ENCODE measurements at regions not wholly inside any gene's neighbourhood (a gene's known extent, or its start where the extent isn't known, plus 50 kb on each side); places are given as distances from the start of the nearest gene placed in this dataset.
"Not testable (repeated sequence)": the region's sequence is repeated elsewhere in the genome, so short reads cannot be mapped to it uniquely, and the experiment has no call there.

- H3K36me3 ChIP-seq (replicated peaks in 1 of 2; ENCODE audit: control insufficient read depth in 1 of 2, insufficient read depth in 2 of 2, low read length in 2 of 2); H2AFZ ChIP-seq (ENCODE audit: low read length); H3K9me3 ChIP-seq (ENCODE audit: low read length); POLR2A ChIA-PET; H3K4me1 ChIP-seq (ENCODE audit: insufficient read depth, low read length); H3K4me2 ChIP-seq (ENCODE audit: low read depth, low read length); H3K79me2 ChIP-seq (ENCODE audit: insufficient read depth, low read length); H3K27ac ChIP-seq (ENCODE audit: extremely low read length, insufficient read depth, low read length); H4K20me1 ChIP-seq (ENCODE audit: insufficient read depth, low read length); intact Hi-C loops (cut with micrococcal nuclease; ENCODE audit: unreplicated experiment); H3K4me3 ChIP-seq (replicated peaks in 1 of 3; ENCODE audit: insufficient read depth in 1 of 3, low read depth in 2 of 3, low read length in 3 of 3); BruUV-seq (replicated peaks); CTCF ChIA-PET (ENCODE audit: low intra/inter-chr PET ratio, low total read pairs); in situ Hi-C loops (cut with HindIII; ENCODE audit: extremely low pct_ligation_motif_present, low pct_unique_long_range_greater_than_20kb); H3K27me3 ChIP-seq (ENCODE audit: control insufficient read depth in 1 of 2, insufficient read depth in 2 of 2, low read length in 2 of 2); FAIRE-seq; H3K9ac ChIP-seq (ENCODE audit: insufficient read depth, low read depth, low read length); DNase-seq (ENCODE audit: low spot score): not testable (repeated sequence)
- ATAC-seq: peak; percentile 91
- no CpG with 5 or more reads among the region's 4 CpGs for WGBS (ENCODE audit: low lambda C conversion rate)
Observed at GRCh38 chr16:29062235-29062634, 77.4 kb downstream of the LAT start.

- H3K27me3 ChIP-seq (ENCODE audit: control insufficient read depth in 1 of 2, insufficient read depth in 2 of 2, low read length in 2 of 2); POLR2A ChIA-PET; H2AFZ ChIP-seq (ENCODE audit: low read length); H3K79me2 ChIP-seq (ENCODE audit: insufficient read depth, low read length); H3K4me1 ChIP-seq (ENCODE audit: insufficient read depth, low read length); H3K36me3 ChIP-seq (replicated peaks in 1 of 2; ENCODE audit: control insufficient read depth in 1 of 2, insufficient read depth in 2 of 2, low read length in 2 of 2); DNase-seq (ENCODE audit: low spot score); H3K4me2 ChIP-seq (ENCODE audit: low read depth, low read length); CTCF ChIA-PET (ENCODE audit: low intra/inter-chr PET ratio, low total read pairs); H4K20me1 ChIP-seq (ENCODE audit: insufficient read depth, low read length); in situ Hi-C loops (cut with HindIII; ENCODE audit: extremely low pct_ligation_motif_present, low pct_unique_long_range_greater_than_20kb); H3K9ac ChIP-seq (ENCODE audit: insufficient read depth, low read depth, low read length); intact Hi-C loops (cut with micrococcal nuclease; ENCODE audit: unreplicated experiment); H3K4me3 ChIP-seq (replicated peaks in 1 of 3; ENCODE audit: insufficient read depth in 1 of 3, low read depth in 2 of 3, low read length in 3 of 3); H3K27ac ChIP-seq (ENCODE audit: extremely low read length, insufficient read depth, low read length); BruUV-seq (replicated peaks); FAIRE-seq; H3K9me3 ChIP-seq (ENCODE audit: low read length): not testable (repeated sequence)
- peak; percentile 74 for ATAC-seq
- 75% methylated on average over 1 of the region's 7 CpGs for WGBS (ENCODE audit: low lambda C conversion rate)
Observed at GRCh38 chr16:29061467-29061921, 76.6 kb downstream of the LAT start.

- WGBS (ENCODE audit: low lambda C conversion rate): 83% methylated on average over 25 of the region's 53 CpGs
- H3K9ac ChIP-seq (ENCODE audit: insufficient read depth, low read depth, low read length); FAIRE-seq; H3K79me2 ChIP-seq (ENCODE audit: insufficient read depth, low read length); H3K4me2 ChIP-seq (ENCODE audit: low read depth, low read length); DNase-seq (ENCODE audit: low spot score); in situ Hi-C loops (cut with HindIII; ENCODE audit: extremely low pct_ligation_motif_present, low pct_unique_long_range_greater_than_20kb); BruUV-seq (replicated peaks); CTCF ChIA-PET (ENCODE audit: low intra/inter-chr PET ratio, low total read pairs); H2AFZ ChIP-seq (ENCODE audit: low read length); ATAC-seq; H3K4me3 ChIP-seq (replicated peaks in 1 of 3; ENCODE audit: insufficient read depth in 1 of 3, low read depth in 2 of 3, low read length in 3 of 3); H3K27me3 ChIP-seq (ENCODE audit: control insufficient read depth in 1 of 2, insufficient read depth in 2 of 2, low read length in 2 of 2); H3K27ac ChIP-seq (ENCODE audit: extremely low read length, insufficient read depth, low read length); H3K9me3 ChIP-seq (ENCODE audit: low read length); H3K36me3 ChIP-seq (replicated peaks in 1 of 2; ENCODE audit: control insufficient read depth in 1 of 2, insufficient read depth in 2 of 2, low read length in 2 of 2); H3K4me1 ChIP-seq (ENCODE audit: insufficient read depth, low read length); H4K20me1 ChIP-seq (ENCODE audit: insufficient read depth, low read length); POLR2A ChIA-PET; intact Hi-C loops (cut with micrococcal nuclease; ENCODE audit: unreplicated experiment): not testable (repeated sequence)
Observed at GRCh38 chr16:29060022-29060810, 75.4 kb downstream of the LAT start.

- H3K9me3 ChIP-seq (ENCODE audit: low read length); H3K4me2 ChIP-seq (ENCODE audit: low read depth, low read length); H3K4me1 ChIP-seq (ENCODE audit: insufficient read depth, low read length); H3K9ac ChIP-seq (ENCODE audit: insufficient read depth, low read depth, low read length); H3K79me2 ChIP-seq (ENCODE audit: insufficient read depth, low read length); H3K27me3 ChIP-seq (ENCODE audit: control insufficient read depth in 1 of 2, insufficient read depth in 2 of 2, low read length in 2 of 2); H3K27ac ChIP-seq (ENCODE audit: extremely low read length, insufficient read depth, low read length); POLR2A ChIA-PET; DNase-seq (ENCODE audit: low spot score); H3K4me3 ChIP-seq (replicated peaks in 1 of 3; ENCODE audit: insufficient read depth in 1 of 3, low read depth in 2 of 3, low read length in 3 of 3); FAIRE-seq; H4K20me1 ChIP-seq (ENCODE audit: insufficient read depth, low read length); in situ Hi-C loops (cut with HindIII; ENCODE audit: extremely low pct_ligation_motif_present, low pct_unique_long_range_greater_than_20kb); ATAC-seq; CTCF ChIA-PET (ENCODE audit: low intra/inter-chr PET ratio, low total read pairs); H2AFZ ChIP-seq (ENCODE audit: low read length); intact Hi-C loops (cut with micrococcal nuclease; ENCODE audit: unreplicated experiment); BruUV-seq (replicated peaks); H3K36me3 ChIP-seq (replicated peaks in 1 of 2; ENCODE audit: control insufficient read depth in 1 of 2, insufficient read depth in 2 of 2, low read length in 2 of 2): not testable (repeated sequence)
- WGBS (ENCODE audit: low lambda C conversion rate): no CpG with 5 or more reads among the region's 5 CpGs
Observed at GRCh38 chr16:29059575-29059974, 74.7 kb downstream of the LAT start.

Measured in HepG2 (cell line).